ENCODE measurements at regions not wholly inside any gene's neighbourhood (a gene's known extent, or its start where the extent isn't known, plus 50 kb on each side); places are given as distances from the start of the nearest gene placed in this dataset.

GRCh38 chr20:22499515-22500166 lies 84.7 kb downstream of the FOXA2 start:
- TF ChIP-seq YY1 (IDR thresholded peaks at IDR 0.05; ENCODE audit: insufficient read depth, insufficient read length) (no peak), SUZ12 (IDR thresholded peaks at IDR 0.05; ENCODE audit: extremely low read depth, insufficient read depth, insufficient read length) (no peak), ZNF274 (IDR thresholded peaks at IDR 0.05; ENCODE audit: low read depth, low read length) (no peak)
